ENCODE measurements at regions not wholly inside any gene's neighbourhood (a gene's known extent, or its start where the extent isn't known, plus 50 kb on each side); places are given as distances from the start of the nearest gene placed in this dataset.

GRCh38 chr11:37630866-37631265, 1032.8 kb upstream of the RAG2 start:
- TF ChIP-seq, protein P1, sequence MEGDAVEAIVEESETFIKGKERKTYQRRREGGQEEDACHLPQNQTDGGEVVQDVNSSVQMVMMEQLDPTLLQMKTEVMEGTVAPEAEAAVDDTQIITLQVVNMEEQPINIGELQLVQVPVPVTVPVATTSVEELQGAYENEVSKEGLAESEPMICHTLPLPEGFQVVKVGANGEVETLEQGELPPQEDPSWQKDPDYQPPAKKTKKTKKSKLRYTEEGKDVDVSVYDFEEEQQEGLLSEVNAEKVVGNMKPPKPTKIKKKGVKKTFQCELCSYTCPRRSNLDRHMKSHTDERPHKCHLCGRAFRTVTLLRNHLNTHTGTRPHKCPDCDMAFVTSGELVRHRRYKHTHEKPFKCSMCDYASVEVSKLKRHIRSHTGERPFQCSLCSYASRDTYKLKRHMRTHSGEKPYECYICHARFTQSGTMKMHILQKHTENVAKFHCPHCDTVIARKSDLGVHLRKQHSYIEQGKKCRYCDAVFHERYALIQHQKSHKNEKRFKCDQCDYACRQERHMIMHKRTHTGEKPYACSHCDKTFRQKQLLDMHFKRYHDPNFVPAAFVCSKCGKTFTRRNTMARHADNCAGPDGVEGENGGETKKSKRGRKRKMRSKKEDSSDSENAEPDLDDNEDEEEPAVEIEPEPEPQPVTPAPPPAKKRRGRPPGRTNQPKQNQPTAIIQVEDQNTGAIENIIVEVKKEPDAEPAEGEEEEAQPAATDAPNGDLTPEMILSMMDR (IDR thresholded peaks at IDR 0.05), result no peak
- TF ChIP-seq POLR2A (IDR thresholded peaks at IDR 0.05), result no peak
